NCI-H524 (cell line): ENCODE measurements at regions not wholly inside any gene's neighbourhood (a gene's known extent, or its start where the extent isn't known, plus 50 kb on each side); places are given as distances from the start of the nearest gene placed in this dataset.

ENCODE experiments used
- DNase-seq, 2 experiments: peaks; one replicate each; lab custom pipeline; 2025; lab: John Stamatoyannopoulos, UW

- no peak for DNase-seq
Measured at GRCh38 chr13:48761256-48761655, 107.5 kb downstream of the CYSLTR2 start.

- peak; percentile 73 to 85 for DNase-seq
Measured at GRCh38 chr13:48769107-48769704, 115.5 kb downstream of the CYSLTR2 start.

GRCh38 chr13:48770372-48770771, 116.6 kb downstream of the CYSLTR2 start:
- no peak for DNase-seq

- no peak for DNase-seq
Measured at GRCh38 chr13:48772908-48773307, 119.2 kb downstream of the CYSLTR2 start.

GRCh38 chr13:48773531-48774275, 120.0 kb downstream of the CYSLTR2 start:
- no peak for DNase-seq

GRCh38 chr13:48775285-48775684, 121.6 kb downstream of the CYSLTR2 start:
- DNase-seq, result no peak

GRCh38 chr13:48775804-48776203, 122.1 kb downstream of the CYSLTR2 start:
- DNase-seq, result no peak

- DNase-seq, result no peak
Measured at GRCh38 chr13:48776401-48776800, 122.7 kb downstream of the CYSLTR2 start.

- no peak for DNase-seq
Measured at GRCh38 chr13:48778610-48779009, 124.9 kb downstream of the CYSLTR2 start.

- no peak for DNase-seq
Measured at GRCh38 chr13:48780713-48781341, 127.1 kb downstream of the CYSLTR2 start.

- DNase-seq, result no peak
Measured at GRCh38 chr13:48782429-48782840, 128.7 kb downstream of the CYSLTR2 start.

GRCh38 chr13:48783181-48783630, 129.5 kb downstream of the CYSLTR2 start:
- DNase-seq, result peak; percentile 7 to 49

- no peak for DNase-seq
Measured at GRCh38 chr13:48783695-48784230, 130.0 kb downstream of the CYSLTR2 start.

- no peak for DNase-seq
Measured at GRCh38 chr13:48784916-48785548, 131.3 kb downstream of the CYSLTR2 start.

- DNase-seq, result no peak
Measured at GRCh38 chr13:48790199-48790598, 136.5 kb downstream of the CYSLTR2 start.

GRCh38 chr13:48790966-48791365, 137.2 kb downstream of the CYSLTR2 start:
- DNase-seq, result no peak

- no peak for DNase-seq
Measured at GRCh38 chr13:48797127-48797526, 143.4 kb downstream of the CYSLTR2 start.

GRCh38 chr13:48797761-48798160, 144.0 kb downstream of the CYSLTR2 start:
- DNase-seq, result no peak

- no peak for DNase-seq
Measured at GRCh38 chr13:48798180-48798579, 144.5 kb downstream of the CYSLTR2 start.

- DNase-seq, result no peak
Measured at GRCh38 chr13:48801255-48801654, 147.5 kb downstream of the CYSLTR2 start.

GRCh38 chr13:48804821-48805601, 151.3 kb downstream of the CYSLTR2 start:
- no peak for DNase-seq

GRCh38 chr13:48806522-48806921, 152.8 kb downstream of the CYSLTR2 start:
- no peak for DNase-seq
